SJSA1 (cell line): ENCODE measurements at regions not wholly inside any gene's neighbourhood (a gene's known extent, or its start where the extent isn't known, plus 50 kb on each side); places are given as distances from the start of the nearest gene placed in this dataset.
"Not testable (repeated sequence)": the region's sequence is repeated elsewhere in the genome, so short reads cannot be mapped to it uniquely, and the experiment has no call there.

Experiments used
- DNase-seq, 2 experiments: peaks; one replicate each; pipeline ENCODE4 v3.0.0-alpha.2; 2015 to 2020; ENCODE audit warnings: low spot score in 2 of 2, low read depth in 1 of 2
- H3K27ac ChIP-seq: fragments of 250-450 bp; sonication (Bioruptor Pico); 2 replicates; pipeline ENCODE4 v1.5.1; 2020; ENCODE audit warnings: mild to moderate bottlenecking, moderate library complexity
- H3K27me3 ChIP-seq: fragments of 250-450 bp; sonication (Bioruptor Pico); replicated peaks from 2 replicates; pipeline ENCODE4 v1.5.1; 2020; ENCODE audit warnings: mild to moderate bottlenecking, moderate library complexity
- H3K36me3 ChIP-seq: fragments of 250-450 bp; sonication (Bioruptor Pico); 2 replicates; pipeline ENCODE4 v1.5.1; 2020; ENCODE audit warnings: mild to moderate bottlenecking
- H3K4me1 ChIP-seq: fragments of 250-450 bp; sonication (Bioruptor Pico); replicated peaks from 2 replicates; pipeline ENCODE4 v1.6.1; 2021; ENCODE audit warnings: mild to moderate bottlenecking
- H3K4me3 ChIP-seq: fragments of 250-450 bp; sonication (Bioruptor Pico); 2 replicates; pipeline ENCODE4 v1.5.1; 2020; ENCODE audit warnings: mild to moderate bottlenecking
- H3K9me3 ChIP-seq: fragments of 250-450 bp; sonication (Bioruptor Pico); replicated peaks from 2 replicates; pipeline ENCODE4 v1.5.1; 2020; ENCODE audit warnings: mild to moderate bottlenecking

DNA sequence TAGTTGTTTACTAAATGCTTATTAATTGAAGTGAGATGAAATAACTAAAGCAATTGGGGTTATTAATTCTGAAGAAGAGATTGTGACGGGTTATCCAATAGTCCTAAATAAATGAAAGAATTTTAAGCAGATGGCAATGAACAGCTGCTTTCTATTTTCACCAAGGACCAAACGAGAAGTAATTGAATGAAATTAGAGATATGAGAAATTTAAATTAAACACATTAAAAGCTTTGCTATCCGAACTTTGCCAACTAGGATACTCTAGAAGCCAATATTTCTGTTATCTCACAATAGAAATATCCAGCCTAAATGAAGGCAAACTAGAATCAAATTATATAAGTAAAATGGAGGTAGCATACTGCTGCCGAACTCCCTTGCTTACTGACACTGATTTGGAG lies 103.2 kb downstream of the GPR37 start:
- no peaks in the 10 kb centered on the region for H3K27me3 ChIP-seq
- H3K4me3 ChIP-seq = no peak overlapping the region
- no peak for DNase-seq
- H3K4me1 ChIP-seq = no peaks in the 10 kb centered on the region
- no peaks in the 10 kb centered on the region for H3K9me3 ChIP-seq
- no peaks in the 10 kb centered on the region for H3K36me3 ChIP-seq
- no peak overlapping the region for H3K27ac ChIP-seq

GRCh38 chr7:124655990-124656389 lies 109.6 kb downstream of the GPR37 start:
- no peak overlapping the region for H3K27ac ChIP-seq
- no peaks in the 10 kb centered on the region for H3K27me3 ChIP-seq
- H3K9me3 ChIP-seq = no peaks in the 10 kb centered on the region
- no peak overlapping the region for H3K4me3 ChIP-seq
- DNase-seq = no peak
- H3K36me3 ChIP-seq = no peaks in the 10 kb centered on the region
- H3K4me1 ChIP-seq = no peaks in the 10 kb centered on the region

DNA sequence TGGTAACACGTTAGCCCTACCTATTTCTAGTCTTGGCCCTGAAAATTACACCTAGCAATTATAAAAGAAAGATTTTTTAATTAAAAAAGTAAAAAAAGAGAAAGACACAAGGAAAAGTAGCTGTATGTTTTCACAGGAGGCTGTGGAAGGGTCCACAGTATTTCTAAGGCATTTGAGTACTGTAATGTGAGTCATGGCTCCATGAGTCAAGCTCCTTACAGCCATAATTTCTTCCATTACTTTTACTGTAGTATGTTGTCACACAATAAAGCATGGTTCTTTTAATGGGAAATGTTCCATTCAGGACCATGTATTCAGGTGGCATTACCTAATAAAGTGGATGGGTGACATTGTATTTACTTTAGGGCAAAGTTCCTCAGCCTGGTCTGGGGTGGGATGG lies 113.4 kb downstream of the GPR37 start:
- Histone ChIP-seq H3K4me3 (no peak overlapping the region), H3K27ac (no peak overlapping the region), H3K9me3 (no peaks in the 10 kb centered on the region), H3K4me1 (no peaks in the 10 kb centered on the region), H3K27me3 (no peaks in the 10 kb centered on the region), H3K36me3 (no peaks in the 10 kb centered on the region)
- no peak for DNase-seq

DNA sequence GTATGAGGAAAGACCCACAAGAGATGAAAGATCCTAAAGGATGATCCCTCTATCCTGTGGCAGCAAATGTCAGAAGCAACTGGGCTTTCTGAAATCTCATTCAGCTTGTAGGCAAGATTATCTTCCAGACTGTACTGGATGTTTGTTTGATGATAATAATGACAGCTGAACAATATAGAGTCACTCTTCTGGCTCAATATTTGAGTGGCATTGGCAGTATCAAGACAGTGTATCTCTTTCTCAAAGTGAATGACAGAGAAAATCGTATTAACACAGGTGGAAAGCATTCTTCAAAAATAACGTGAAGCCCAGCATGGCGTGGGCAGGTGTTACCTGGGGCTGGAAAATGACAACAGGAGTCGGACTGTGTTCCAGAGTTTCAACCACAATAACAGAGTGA lies 114.5 kb downstream of the GPR37 start:
- H3K27ac ChIP-seq = no peak overlapping the region
- no peaks in the 10 kb centered on the region for H3K27me3 ChIP-seq
- no peaks in the 10 kb centered on the region for H3K4me1 ChIP-seq
- no peaks in the 10 kb centered on the region for H3K9me3 ChIP-seq
- DNase-seq = no peak
- H3K4me3 ChIP-seq = no peak overlapping the region
- H3K36me3 ChIP-seq = no peaks in the 10 kb centered on the region

GRCh38 chr7:124649397-124650014 lies 116.1 kb downstream of the GPR37 start:
- Histone ChIP-seq H3K4me3 (no peak overlapping the region), H3K27me3 (no peaks in the 10 kb centered on the region), H3K9me3 (no peaks in the 10 kb centered on the region), H3K4me1 (no peaks in the 10 kb centered on the region), H3K27ac (no peak overlapping the region), H3K36me3 (no peaks in the 10 kb centered on the region)
- no peak for DNase-seq

DNA sequence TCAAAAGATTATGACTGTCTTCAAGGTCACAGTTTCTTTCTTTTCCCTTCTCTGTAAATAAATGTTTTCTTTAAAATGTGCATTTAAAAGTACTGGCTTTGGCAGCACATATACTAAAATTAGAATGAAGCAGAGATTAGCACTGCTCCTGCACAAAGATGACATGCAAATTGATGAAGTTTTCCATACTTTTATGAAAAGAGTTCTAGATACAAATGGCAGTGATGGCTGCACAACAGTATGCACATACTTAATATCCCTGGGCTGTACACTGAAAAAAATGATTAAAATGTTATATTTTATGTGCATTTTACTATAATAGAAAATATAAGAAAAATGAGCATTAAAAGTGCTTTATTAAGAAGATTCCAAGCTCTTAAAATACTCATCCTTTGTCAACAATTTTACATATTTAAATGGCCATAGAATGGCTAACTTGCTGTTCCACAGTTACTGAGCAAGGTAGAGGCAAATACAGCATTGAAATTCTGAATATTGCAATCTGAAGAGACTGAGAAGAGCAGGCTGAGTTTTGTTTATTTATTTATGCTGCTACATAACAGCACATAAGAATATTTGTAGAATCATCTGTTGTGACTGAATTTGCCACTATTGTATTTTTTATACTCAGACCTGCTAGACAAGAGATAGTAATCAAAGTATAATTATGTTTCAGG lies 117.8 kb downstream of the GPR37 start:
- no peak overlapping the region for H3K27ac ChIP-seq
- H3K4me3 ChIP-seq = no peak overlapping the region
- H3K27me3 ChIP-seq = no peaks in the 10 kb centered on the region
- no peaks in the 10 kb centered on the region for H3K36me3 ChIP-seq
- no peaks in the 10 kb centered on the region for H3K4me1 ChIP-seq
- H3K9me3 ChIP-seq = no peaks in the 10 kb centered on the region
- no peak for DNase-seq

- H3K4me1 ChIP-seq = no peaks in the 10 kb centered on the region
- H3K9me3 ChIP-seq = no peaks in the 10 kb centered on the region
- DNase-seq = no peak
- no peaks in the 10 kb centered on the region for H3K36me3 ChIP-seq
- H3K27me3 ChIP-seq = no peaks in the 10 kb centered on the region
- H3K27ac ChIP-seq = no peak overlapping the region
- H3K4me3 ChIP-seq = no peak overlapping the region
These were observed 119.9 kb downstream of the GPR37 start for GRCh38 chr7:124645704-124646103.

GRCh38 chr7:124643311-124643811 lies 122.2 kb downstream of the GPR37 start:
- no peak for DNase-seq
- Histone ChIP-seq H3K9me3 (no peaks in the 10 kb centered on the region), H3K4me3 (no peak overlapping the region), H3K36me3 (no peaks in the 10 kb centered on the region), H3K4me1 (no peaks in the 10 kb centered on the region), H3K27ac (no peak overlapping the region), H3K27me3 (no peaks in the 10 kb centered on the region)

- Histone ChIP-seq H3K9me3 (no peaks in the 10 kb centered on the region), H3K4me3 (no peak overlapping the region), H3K27ac (no peak overlapping the region), H3K4me1 (no peaks in the 10 kb centered on the region), H3K27me3 (no peaks in the 10 kb centered on the region), H3K36me3 (no peaks in the 10 kb centered on the region)
- no peak for DNase-seq
These were observed 130.2 kb downstream of the GPR37 start for GRCh38 chr7:124635416-124635815.

DNA sequence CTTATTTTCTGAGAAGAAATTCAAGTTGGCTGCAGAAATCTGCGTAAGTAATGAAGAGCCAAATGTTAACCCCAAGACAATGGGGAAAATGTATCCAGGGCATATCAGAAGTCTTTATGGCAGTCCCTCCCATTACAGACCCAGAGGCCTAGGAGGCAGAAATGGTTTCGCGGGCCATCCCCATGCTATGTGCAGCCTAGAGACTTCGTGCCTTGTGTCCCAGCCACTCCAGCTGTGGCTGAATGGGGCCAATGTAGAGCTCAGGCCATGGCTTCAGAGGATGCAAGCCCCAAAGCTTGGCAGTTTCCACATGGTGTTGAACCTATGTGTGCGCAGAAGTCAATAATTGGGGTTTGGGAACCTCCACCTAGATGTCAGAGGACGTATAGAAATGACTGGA lies 131.9 kb downstream of the GPR37 start:
- Histone ChIP-seq H3K36me3 (no peaks in the 10 kb centered on the region), H3K27ac (no peak overlapping the region), H3K27me3 (no peaks in the 10 kb centered on the region), H3K9me3 (no peaks in the 10 kb centered on the region), H3K4me1 (no peaks in the 10 kb centered on the region), H3K4me3 (no peak overlapping the region)
- no peak for DNase-seq

DNA sequence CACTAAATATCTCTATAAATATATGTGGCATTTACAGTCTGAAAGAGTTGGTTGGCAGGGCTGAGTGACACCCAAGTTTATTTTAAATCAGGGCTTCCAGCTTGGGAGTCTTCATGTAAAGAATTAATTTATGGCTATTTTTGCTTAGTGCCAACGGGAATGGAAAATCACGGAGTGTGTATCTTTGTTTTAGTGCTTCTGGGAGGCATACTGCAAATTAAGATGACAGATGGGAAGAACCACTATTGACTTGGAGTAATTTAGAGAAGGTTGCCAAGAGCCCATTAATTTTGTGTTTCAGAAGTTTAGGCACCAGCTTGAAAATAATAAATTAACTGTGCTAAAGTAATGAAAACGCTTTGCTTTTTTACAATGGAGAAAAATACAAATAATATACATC lies 135.2 kb downstream of the GPR37 start:
- no peak for DNase-seq
- Histone ChIP-seq H3K9me3 (no peaks in the 10 kb centered on the region), H3K36me3 (no peaks in the 10 kb centered on the region), H3K4me3 (no peak overlapping the region), H3K27ac (no peak overlapping the region), H3K4me1 (no peaks in the 10 kb centered on the region), H3K27me3 (no peaks in the 10 kb centered on the region)

DNA sequence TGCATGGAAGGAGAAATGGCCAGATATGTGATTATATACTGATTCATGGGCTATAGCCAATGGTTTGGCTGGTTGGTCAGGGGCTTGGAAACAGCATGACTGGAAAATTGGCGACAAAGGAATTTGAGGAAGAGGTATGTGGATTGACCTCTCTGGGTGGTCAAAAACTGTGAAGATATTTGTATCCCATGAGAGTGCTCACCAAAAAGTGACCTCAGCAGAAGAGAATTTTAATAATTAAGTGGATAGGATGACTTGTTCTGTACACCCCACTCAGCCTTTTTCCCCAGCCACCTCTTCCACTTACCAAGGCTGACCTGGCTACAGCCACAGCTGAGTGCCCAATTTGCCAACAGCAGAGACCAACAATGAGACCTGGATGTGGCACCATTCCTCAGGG lies 146.7 kb downstream of the GPR37 start:
- no peak for DNase-seq
- no peaks in the 10 kb centered on the region for H3K4me1 ChIP-seq
- H3K27ac ChIP-seq = no peak overlapping the region

DNA sequence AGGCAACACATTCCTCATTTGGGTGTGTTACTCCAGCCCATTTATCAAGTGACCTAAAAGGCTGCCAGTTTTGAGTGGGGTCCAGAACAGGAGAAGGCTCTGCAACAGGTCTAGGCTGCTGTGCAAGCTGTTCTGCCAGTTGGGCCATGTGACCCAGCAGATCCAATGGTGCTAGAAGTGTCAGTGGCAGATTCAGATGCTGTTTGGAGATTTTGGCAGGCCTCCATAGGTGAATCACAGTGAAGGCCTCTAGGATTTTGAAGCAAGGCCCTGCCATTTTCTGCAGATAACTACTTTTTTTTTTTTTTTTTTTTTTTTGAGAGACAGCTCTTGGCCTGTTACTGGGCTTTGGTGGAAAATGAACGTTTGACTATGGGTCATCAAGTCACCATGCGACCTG lies 147.5 kb downstream of the GPR37 start:
- DNase-seq, H3K27ac ChIP-seq: not testable (repeated sequence)

More for the DNA sequence above, 146.7 kb downstream of the GPR37 start:
- Histone ChIP-seq H3K4me3 (no peak overlapping the region), H3K27me3 (no peaks in the 10 kb centered on the region), H3K36me3 (no peaks in the 10 kb centered on the region), H3K9me3 (no peaks in the 10 kb centered on the region)

DNA sequence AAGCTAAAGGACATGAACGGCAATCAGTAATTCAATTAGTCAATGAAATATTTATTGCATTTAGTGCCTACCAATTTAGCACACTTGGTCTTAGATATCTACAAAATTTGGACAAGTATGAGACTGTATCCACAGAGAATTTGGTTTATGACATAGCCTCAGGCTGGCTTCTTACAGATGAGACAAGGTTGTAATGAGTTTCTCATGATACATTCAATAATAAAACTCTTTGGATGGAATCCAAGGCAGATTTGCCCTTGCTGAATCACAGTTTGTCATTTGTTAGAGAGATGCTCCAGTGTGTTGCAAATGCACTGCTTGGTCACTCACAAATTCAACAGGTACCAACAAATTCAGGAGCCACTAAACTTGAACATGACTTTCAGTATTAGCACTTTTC lies 162.5 kb downstream of the GPR37 start:
- H3K4me3 ChIP-seq = no peak overlapping the region
- no peaks in the 10 kb centered on the region for H3K9me3 ChIP-seq
- no peaks in the 10 kb centered on the region for H3K36me3 ChIP-seq
- no peaks in the 10 kb centered on the region for H3K27me3 ChIP-seq
- H3K27ac ChIP-seq = no peak overlapping the region
- no peak for DNase-seq
- H3K4me1 ChIP-seq = no peaks in the 10 kb centered on the region

More for the DNA sequence above, 147.5 kb downstream of the GPR37 start:
- not testable (repeated sequence) for H3K4me1 ChIP-seq, H3K27me3 ChIP-seq, H3K36me3 ChIP-seq, H3K9me3 ChIP-seq, H3K4me3 ChIP-seq

DNA sequence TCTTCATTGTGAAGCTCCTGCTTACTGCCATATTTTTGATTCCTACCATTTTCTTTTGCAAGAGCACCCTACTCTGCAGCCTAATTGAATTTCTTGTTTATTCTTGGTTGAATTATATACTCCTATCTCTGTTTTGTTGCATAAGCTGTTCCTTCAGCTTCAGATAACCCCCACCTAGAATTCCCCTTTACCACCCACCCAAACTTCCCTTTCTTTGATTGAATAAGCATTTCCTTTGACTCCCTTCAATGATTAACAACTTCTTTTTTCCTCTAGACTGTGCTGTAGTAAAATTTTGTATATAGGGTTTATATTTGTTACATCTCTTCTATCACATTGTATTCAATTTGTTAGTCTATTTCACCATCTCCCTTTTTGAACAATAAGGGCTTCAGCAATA lies 168.1 kb downstream of the GPR37 start:
- Histone ChIP-seq H3K4me3 (no peak overlapping the region), H3K4me1 (no peaks in the 10 kb centered on the region), H3K27ac (no peak overlapping the region), H3K27me3 (no peaks in the 10 kb centered on the region), H3K9me3 (no peaks in the 10 kb centered on the region), H3K36me3 (no peaks in the 10 kb centered on the region)
- DNase-seq = no peak
